NCI-H2107 treated with DMSO at 0.1 percent for 48 hours (cell line): ENCODE measurements at regions not wholly inside any gene's neighbourhood (a gene's known extent, or its start where the extent isn't known, plus 50 kb on each side); places are given as distances from the start of the nearest gene placed in this dataset.

Experiments
- DNase-seq: peaks from one replicate; lab custom pipeline; 2025; ENCODE audit not compliant: unreplicated experiment; lab: John Stamatoyannopoulos, UW

DNA sequence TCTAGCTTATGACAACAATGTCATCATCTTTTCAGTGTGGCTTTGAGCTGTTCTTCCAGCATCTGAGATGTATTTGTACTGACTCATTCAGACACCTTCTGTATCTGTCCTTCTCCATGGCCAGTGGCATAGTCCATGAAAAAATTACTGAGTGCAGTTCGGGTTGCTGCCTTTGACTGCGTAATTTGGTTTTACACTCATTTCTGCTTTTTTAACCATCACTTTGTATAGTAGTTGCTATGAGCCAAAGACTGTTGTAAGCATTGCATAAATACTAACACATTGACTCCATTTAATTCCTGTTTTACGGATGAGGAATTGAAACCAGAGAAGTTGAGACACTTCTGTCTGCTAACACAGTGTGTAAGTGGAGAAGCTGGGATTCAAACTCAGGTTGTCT, 190.7 kb upstream of the MID1 start:
- no peak for DNase-seq

GRCh38 chrX:10813761-10814160, 193.4 kb upstream of the MID1 start:
- DNase-seq = no peak

GRCh38 chrX:10818651-10819050, 198.3 kb upstream of the MID1 start:
- no peak for DNase-seq

- DNase-seq = no peak
Measured at GRCh38 chrX:10819973-10820372, 199.6 kb upstream of the MID1 start.

- DNase-seq = no peak
Measured at GRCh38 chrX:10821293-10821692, 200.9 kb upstream of the MID1 start.

GRCh38 chrX:10828036-10828435, 207.7 kb upstream of the MID1 start:
- DNase-seq = no peak

DNA sequence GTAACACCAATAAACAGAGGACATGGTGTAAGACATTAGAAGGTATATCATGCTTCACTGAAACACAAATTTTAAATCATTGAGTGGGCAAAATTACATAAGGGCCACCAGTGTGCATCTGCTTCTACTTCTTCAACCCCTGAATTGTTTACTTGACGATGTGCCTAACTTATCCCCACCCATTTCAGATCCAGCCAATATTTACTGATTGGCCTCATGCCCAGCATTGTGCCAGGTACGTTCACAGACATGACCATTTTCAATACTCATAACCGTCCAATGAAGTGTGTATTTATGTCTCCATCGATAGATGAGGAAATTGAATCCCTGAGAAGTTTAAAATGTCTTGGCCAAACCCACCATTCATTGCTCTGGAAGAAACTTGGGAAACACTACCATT, 208.3 kb upstream of the MID1 start:
- DNase-seq = no peak

GRCh38 chrX:10831716-10832502, 211.5 kb upstream of the MID1 start:
- DNase-seq = peak; percentile 21

- DNase-seq = peak; percentile 30
Measured at GRCh38 chrX:10833299-10834169, 213.1 kb upstream of the MID1 start.

DNA sequence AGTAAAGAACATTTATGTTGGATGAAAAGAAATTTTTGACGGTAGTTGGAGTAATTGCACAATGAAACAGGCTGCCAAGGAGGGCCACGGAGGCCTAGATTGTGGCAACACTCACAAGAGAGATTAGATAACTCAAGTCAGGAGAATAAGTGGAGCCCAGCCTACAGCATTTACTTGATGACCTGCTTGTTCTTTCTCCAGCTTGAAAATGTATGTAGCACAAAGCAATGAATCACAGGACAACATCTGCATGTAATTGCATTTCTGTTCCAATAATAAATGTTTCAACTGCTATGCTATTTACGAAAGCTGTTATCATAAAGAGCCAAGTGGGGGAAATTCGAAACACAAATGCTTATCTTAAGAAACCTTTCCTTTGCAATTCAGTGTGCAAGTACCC, 221.2 kb upstream of the MID1 start:
- DNase-seq = no peak

GRCh38 chrX:10842646-10843045, 222.3 kb upstream of the MID1 start:
- no peak for DNase-seq

- DNase-seq = no peak
Measured at GRCh38 chrX:10847333-10847732, 226.9 kb upstream of the MID1 start.

- DNase-seq = no peak
Measured at GRCh38 chrX:10851809-10852208, 231.4 kb upstream of the MID1 start.

DNA sequence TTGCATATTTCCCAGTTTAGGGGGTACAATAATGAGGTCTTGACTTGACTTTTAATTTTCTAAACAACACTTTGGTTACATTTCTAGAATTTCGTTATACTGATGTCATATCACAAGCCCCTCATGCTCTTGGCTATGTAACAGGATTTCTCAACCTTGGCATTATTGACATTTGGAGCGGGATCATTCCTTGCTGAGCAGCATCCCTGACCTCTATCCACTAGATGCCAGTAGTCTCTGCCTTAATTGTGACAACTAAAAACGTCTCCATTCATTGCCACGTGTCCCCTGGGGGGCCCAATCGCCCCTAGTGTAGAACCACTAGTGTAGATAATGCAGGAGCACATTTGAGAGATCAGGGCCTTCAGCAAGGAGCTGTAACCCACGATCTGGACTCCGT, 234.2 kb upstream of the MID1 start:
- DNase-seq = no peak

DNA sequence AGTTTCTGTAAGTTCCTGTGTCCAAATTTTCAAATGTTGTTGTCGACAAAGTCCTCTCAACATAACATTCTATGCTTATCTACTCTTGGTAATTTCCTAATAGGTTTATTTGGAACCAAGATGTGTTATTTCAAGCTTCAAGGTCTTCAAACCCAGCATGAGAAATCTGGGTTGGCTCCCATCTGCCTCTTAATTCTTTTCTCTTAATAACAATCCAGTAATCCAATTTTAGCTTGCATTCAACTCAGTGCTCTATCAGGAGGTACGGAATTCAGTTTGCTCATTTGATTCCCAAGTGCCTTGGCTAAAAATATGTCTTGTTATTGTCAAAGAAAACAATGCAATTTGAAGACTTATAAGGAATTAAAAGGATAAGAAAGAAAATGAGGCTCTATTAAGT, 235.5 kb upstream of the MID1 start:
- no peak for DNase-seq

DNA sequence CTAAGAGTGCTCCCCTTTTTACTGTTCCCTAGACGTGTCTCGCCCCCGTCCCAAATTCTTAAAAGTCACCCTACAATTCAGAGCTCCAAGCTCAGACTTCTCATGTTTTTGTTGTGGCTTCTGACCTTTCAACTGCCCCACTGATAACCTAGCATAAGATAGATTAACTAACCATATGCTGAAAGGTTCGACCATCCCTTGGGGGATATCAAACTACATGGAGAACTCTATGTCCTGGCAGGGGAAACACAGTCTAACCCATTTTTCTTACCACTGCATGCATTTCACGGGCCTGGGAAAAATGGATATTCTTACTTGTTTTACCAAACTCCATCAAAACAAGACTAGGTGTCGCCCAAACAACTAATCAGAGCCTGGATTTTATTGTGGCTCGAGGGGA, 236.4 kb upstream of the MID1 start:
- DNase-seq = no peak

- DNase-seq = no peak
Measured at GRCh38 chrX:10859353-10859752, 239.0 kb upstream of the MID1 start.

DNA sequence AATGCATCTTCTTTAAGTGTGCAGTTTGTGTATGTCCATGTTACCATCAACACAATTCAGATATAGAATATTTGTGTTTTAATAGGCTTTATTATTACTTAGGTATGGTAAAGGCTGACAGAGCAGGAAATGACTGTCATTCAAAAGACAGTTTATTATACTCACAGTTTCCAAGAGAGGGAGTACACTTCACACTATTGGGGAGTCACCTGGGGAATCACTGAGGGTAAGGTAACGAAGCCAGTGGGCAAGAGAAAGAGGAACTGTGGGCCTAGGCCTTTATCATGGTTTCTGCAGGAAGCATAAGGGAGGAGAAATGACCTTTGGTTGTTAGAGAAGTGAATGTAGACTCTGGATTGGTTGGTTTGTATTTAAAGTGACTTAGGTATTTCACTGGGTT, 235.1 kb upstream of the HCCS start:
- no peak for DNase-seq

- DNase-seq = no peak
Measured at GRCh38 chrX:10882484-10882883, 228.6 kb upstream of the HCCS start.

DNA sequence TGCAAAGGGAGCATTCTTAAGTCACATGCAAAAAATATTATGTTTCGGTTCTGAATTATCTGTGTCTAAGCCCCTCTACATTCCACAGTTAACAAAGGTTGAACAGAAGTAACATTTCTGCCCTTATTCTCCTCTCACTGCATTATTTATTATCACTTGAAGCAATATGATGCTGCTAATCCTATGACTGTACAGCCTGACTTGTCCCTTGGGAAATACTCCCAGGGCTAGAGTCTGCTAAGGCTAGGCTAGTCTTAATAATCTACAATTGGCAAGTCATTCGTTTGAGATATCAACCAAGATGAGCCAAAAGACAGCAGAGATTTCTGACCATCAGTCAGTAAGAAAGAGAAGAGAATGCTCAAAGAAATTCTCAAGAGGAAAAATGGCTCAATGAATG, 226.9 kb upstream of the HCCS start:
- no peak for DNase-seq

DNA sequence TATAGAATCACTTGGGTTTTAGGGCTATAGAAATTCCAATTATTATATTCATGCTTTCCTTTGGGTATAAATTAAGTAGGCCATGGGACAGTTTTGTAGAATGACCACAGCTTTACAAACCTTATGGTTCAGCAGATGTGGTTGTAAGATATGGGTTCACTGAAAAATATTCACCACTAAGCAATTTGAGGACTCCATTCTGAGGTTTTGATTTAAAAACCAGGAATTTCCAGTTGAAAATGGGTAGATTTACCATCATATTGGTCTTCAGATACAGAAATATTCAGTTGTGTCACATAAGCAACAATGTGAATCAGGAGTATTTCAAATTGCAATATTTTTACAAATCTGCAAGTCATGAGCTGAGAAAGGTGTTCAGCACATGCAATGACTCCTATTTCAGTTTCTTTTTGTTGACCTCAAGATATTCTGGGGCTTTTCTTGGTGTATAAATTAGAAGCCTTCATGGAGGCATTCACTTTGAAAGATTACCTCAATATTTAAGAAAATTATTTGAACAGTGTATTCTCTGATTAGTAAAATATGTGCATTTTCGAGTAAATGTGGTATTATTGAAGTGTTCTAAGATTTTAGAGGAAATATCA, 218.4 kb upstream of the HCCS start:
- DNase-seq = no peak

- DNase-seq = no peak
Measured at GRCh38 chrX:10893366-10893765, 217.8 kb upstream of the HCCS start.
